ENCODE measurements at regions not wholly inside any gene's neighbourhood (a gene's known extent, or its start where the extent isn't known, plus 50 kb on each side); places are given as distances from the start of the nearest gene placed in this dataset.
"Not testable (repeated sequence)": the region's sequence is repeated elsewhere in the genome, so short reads cannot be mapped to it uniquely, and the experiment has no call there.

DNA sequence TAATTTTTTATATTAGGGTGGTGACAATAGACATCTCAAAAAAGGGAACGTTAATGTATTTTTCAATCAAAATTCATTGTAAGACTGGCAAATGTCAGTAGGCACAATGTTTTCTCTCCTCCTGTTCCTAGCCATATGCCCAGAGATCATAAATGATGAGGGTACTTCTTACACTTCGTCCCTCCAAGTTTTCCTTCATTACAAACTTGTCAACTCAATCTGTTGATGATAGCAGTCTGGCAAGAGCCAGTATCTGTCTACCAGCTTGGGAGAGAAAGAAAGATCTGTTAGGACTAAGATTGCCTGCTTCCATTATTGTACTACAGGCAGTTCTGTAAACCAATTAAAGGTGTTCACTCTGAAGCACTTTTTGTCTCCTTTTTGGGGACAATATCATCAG is 130.9 kb upstream of the DAAM1 start:
- no peaks in the 10 kb centered on the region for H3K4me1 ChIP-seq
- no peak for TF ChIP-seq POLR2A (IDR thresholded peaks at IDR 0.05)
- TF ChIP-seq, protein P1, sequence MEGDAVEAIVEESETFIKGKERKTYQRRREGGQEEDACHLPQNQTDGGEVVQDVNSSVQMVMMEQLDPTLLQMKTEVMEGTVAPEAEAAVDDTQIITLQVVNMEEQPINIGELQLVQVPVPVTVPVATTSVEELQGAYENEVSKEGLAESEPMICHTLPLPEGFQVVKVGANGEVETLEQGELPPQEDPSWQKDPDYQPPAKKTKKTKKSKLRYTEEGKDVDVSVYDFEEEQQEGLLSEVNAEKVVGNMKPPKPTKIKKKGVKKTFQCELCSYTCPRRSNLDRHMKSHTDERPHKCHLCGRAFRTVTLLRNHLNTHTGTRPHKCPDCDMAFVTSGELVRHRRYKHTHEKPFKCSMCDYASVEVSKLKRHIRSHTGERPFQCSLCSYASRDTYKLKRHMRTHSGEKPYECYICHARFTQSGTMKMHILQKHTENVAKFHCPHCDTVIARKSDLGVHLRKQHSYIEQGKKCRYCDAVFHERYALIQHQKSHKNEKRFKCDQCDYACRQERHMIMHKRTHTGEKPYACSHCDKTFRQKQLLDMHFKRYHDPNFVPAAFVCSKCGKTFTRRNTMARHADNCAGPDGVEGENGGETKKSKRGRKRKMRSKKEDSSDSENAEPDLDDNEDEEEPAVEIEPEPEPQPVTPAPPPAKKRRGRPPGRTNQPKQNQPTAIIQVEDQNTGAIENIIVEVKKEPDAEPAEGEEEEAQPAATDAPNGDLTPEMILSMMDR (IDR thresholded peaks at IDR 0.05): no peak
- no peaks in the 10 kb centered on the region for H3K9me3 ChIP-seq
- no peak overlapping the region for H3K27ac ChIP-seq
- DNase-seq (ENCODE audit: low spot score in 2 of 2): no peak
- H3K27me3 ChIP-seq: no peaks in the 10 kb centered on the region
- WGBS: 64% methylated on average over 2 of the region's 2 CpGs
- H3K36me3 ChIP-seq: no peaks in the 10 kb centered on the region
- H3K4me3 ChIP-seq: no peak overlapping the region

DNA sequence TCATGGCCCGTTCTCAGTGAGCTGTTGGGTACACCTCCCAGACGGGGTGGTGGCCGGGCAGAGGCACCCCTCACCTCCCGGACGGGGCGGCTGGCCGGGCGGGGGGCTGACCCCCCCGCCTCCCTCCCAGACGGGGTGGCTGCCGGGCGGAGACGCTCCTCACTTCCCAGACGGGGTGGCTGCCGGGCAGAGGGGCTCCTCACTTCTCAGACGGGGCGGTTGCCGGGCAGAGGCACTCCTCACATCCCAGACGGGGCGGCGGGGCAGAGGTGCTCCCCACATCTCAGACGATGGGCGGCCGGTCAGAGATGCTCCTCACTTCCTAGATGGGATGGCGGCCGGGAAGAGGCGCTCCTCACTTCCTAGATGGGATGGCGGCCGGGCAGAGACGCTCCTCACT is 129.7 kb upstream of the DAAM1 start:
- WGBS: 95% methylated on average over 15 of the region's 30 CpGs
- DNase-seq (ENCODE audit: low spot score in 2 of 2); H3K36me3 ChIP-seq; H3K4me1 ChIP-seq; H3K27me3 ChIP-seq; H3K27ac ChIP-seq; H3K4me3 ChIP-seq; H3K9me3 ChIP-seq: not testable (repeated sequence)

- H3K27me3 ChIP-seq: no peaks in the 10 kb centered on the region
- H3K36me3 ChIP-seq: no peaks in the 10 kb centered on the region
- WGBS: 58% methylated on average over 3 of the region's 3 CpGs
- no peak overlapping the region for H3K4me3 ChIP-seq
- DNase-seq (ENCODE audit: low spot score in 2 of 2): no peak
- no peaks in the 10 kb centered on the region for H3K4me1 ChIP-seq
- TF ChIP-seq, protein P1 (IDR thresholded peaks at IDR 0.05): no peak
- TF ChIP-seq POLR2A (IDR thresholded peaks at IDR 0.05) (no peak), POLR2AphosphoS5 (IDR thresholded peaks at IDR 0.05) (no peak), EP300 (IDR thresholded peaks at IDR 0.05) (no peak)
- H3K27ac ChIP-seq: no peak overlapping the region
- H3K9me3 ChIP-seq: peaks cover 7% of the 10 kb centered on the region
Measured at GRCh38 chr14:59060841-59061240, 127.6 kb upstream of the DAAM1 start.

DNA sequence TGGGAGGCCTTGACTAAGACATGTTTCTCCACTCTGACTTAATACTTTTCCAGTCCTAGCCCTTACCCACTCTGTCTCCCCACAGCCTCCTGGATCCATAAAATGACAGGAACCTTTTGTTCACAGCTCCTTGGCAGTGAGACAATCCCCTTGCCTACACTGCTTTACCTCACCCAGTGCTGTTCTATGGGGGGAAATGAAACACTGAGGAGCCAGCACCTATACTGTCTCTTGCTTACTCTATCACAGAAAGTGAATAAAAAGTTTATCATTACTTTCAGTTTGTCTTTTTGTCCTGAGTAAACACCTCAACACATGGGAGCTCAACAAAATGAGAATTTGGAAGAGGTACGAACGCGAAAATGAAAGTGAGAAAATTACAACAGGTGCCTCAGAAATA is 127.2 kb upstream of the DAAM1 start:
- TF ChIP-seq POLR2AphosphoS5 (IDR thresholded peaks at IDR 0.05) (no peak), POLR2A (IDR thresholded peaks at IDR 0.05) (no peak), EP300 (IDR thresholded peaks at IDR 0.05) (no peak)
- TF ChIP-seq, protein P1 (IDR thresholded peaks at IDR 0.05): no peak
- Histone ChIP-seq H3K9me3 (peaks cover 7% of the 10 kb centered on the region), H3K4me3 (no peak overlapping the region), H3K27me3 (no peaks in the 10 kb centered on the region), H3K27ac (no peak overlapping the region), H3K4me1 (no peaks in the 10 kb centered on the region), H3K36me3 (no peaks in the 10 kb centered on the region)
- WGBS: 65% methylated on average over 3 of the region's 3 CpGs
- no peak for DNase-seq (ENCODE audit: low spot score in 2 of 2)

GRCh38 chr14:59063259-59063658 is 125.2 kb upstream of the DAAM1 start:
- H3K4me1 ChIP-seq: no peaks in the 10 kb centered on the region
- 50% methylated on average over 2 of the region's 2 CpGs for WGBS
- no peak overlapping the region for H3K4me3 ChIP-seq
- H3K9me3 ChIP-seq: peaks cover 7% of the 10 kb centered on the region
- no peaks in the 10 kb centered on the region for H3K36me3 ChIP-seq
- TF ChIP-seq POLR2AphosphoS5 (IDR thresholded peaks at IDR 0.05) (no peak), POLR2A (IDR thresholded peaks at IDR 0.05) (no peak), EP300 (IDR thresholded peaks at IDR 0.05) (no peak)
- TF ChIP-seq, protein P1 (IDR thresholded peaks at IDR 0.05): no peak
- DNase-seq (ENCODE audit: low spot score in 2 of 2): no peak
- H3K27ac ChIP-seq: no peak overlapping the region
- H3K27me3 ChIP-seq: no peaks in the 10 kb centered on the region

GRCh38 chr14:59067127-59067894 is 121.2 kb upstream of the DAAM1 start:
- H3K27ac ChIP-seq: no peak overlapping the region
- no peak for DNase-seq (ENCODE audit: low spot score in 2 of 2)

More at GRCh38 chr14:59067127-59067894, 121.2 kb upstream of the DAAM1 start:
- Histone ChIP-seq H3K27me3 (no peaks in the 10 kb centered on the region), H3K4me1 (no peaks in the 10 kb centered on the region), H3K9me3 (peaks cover 7% of the 10 kb centered on the region), H3K36me3 (no peaks in the 10 kb centered on the region), H3K4me3 (no peak overlapping the region)
- WGBS: 39% methylated on average over 4 of the region's 4 CpGs
- TF ChIP-seq POLR2A (IDR thresholded peaks at IDR 0.05) (no peak), POLR2AphosphoS5 (IDR thresholded peaks at IDR 0.05) (no peak), EP300 (IDR thresholded peaks at IDR 0.05) (no peak)
- TF ChIP-seq, protein P1 (IDR thresholded peaks at IDR 0.05): no peak
